Karpas-422 (cell line): ENCODE measurements at regions not wholly inside any gene's neighbourhood (a gene's known extent, or its start where the extent isn't known, plus 50 kb on each side); places are given as distances from the start of the nearest gene placed in this dataset. TPM values are rescaled to one million over a fixed set of nuclear protein-coding genes. Genes with fewer than 3 reads are reported as not detected.

Experiments used
- DNase-seq: peaks from one replicate; pipeline ENCODE4 v3.0.0-alpha.2; 2015
- H2AFZ ChIP-seq: fragments of 200-600 bp; sonication (generic); 2 replicates; pipeline ENCODE4 v1.6.1; 2014; ENCODE audit warnings: antibody characterized with exemption, low read length, mixed read lengths
- H3K27ac ChIP-seq: fragments of 200-600 bp; sonication (generic); 2 replicates; pipeline ENCODE4 v1.5.1; 2014; ENCODE audit warnings: mild to moderate bottlenecking, low read length, moderate library complexity
- H3K27me3 ChIP-seq: fragments of 200-600 bp; sonication (generic); 2 replicates; pipeline ENCODE4 v1.6.1; 2014; ENCODE audit warnings: low read length, mixed read lengths
- H3K36me3 ChIP-seq: fragments of 200-600 bp; sonication (generic); 2 replicates; pipeline ENCODE4 v1.6.1; 2014; ENCODE audit warnings: low read length, mixed read lengths; ENCODE audit not compliant: insufficient read depth
- H3K4me1 ChIP-seq: fragments of 200-600 bp; sonication (generic); 2 replicates; pipeline ENCODE4 v1.6.1; 2014; ENCODE audit warnings: mild to moderate bottlenecking, low read length, mixed read lengths
- H3K4me2 ChIP-seq: fragments of 200-600 bp; sonication (generic); 2 replicates; pipeline ENCODE4 v1.6.1; 2014; ENCODE audit warnings: low read length, low read depth, mild to moderate bottlenecking; ENCODE audit not compliant: poor library complexity, severe bottlenecking
- H3K4me3 ChIP-seq: fragments of 200-600 bp; sonication (generic); 2 replicates; pipeline ENCODE4 v1.5.1; 2014; ENCODE audit warnings: mild to moderate bottlenecking, antibody characterized with exemption, low read length, mixed read lengths
- H3K79me2 ChIP-seq: fragments of 200-600 bp; sonication (generic); 2 replicates; pipeline ENCODE4 v1.6.1; 2014; ENCODE audit warnings: mild to moderate bottlenecking, low read length, mixed read lengths
- H3K9ac ChIP-seq: fragments of 200-600 bp; sonication (generic); 2 replicates; pipeline ENCODE4 v1.6.0; 2014; ENCODE audit warnings: low read length
- H3K9me2 ChIP-seq: fragments of 200-600 bp; sonication (generic), shearing (Covaris generic); replicated peaks from 2 replicates; pipeline ENCODE4 v1.6.0; 2014; ENCODE audit warnings: mild to moderate bottlenecking, low read length, moderate library complexity; ENCODE audit not compliant: insufficient read depth
- H3K9me3 ChIP-seq: fragments of 300-700, 200-600 bp; sonication (generic); 2 replicates; pipeline ENCODE4 v1.6.1; 2014; ENCODE audit warnings: low read length, mixed read lengths
- H4K20me1 ChIP-seq: fragments of 200-600 bp; sonication (generic); 2 replicates; pipeline ENCODE4 v1.6.1; 2014; ENCODE audit warnings: mild to moderate bottlenecking, antibody characterized with exemption, low read length, low read depth; ENCODE audit not compliant: insufficient read depth
- small RNA-seq: library from RNA; depleted of rRNA; stranded (forward); fragments of <200 nt; gene quantifications from one replicate; pipeline ENCODE3, GENCODE V24; 2014

DNA sequence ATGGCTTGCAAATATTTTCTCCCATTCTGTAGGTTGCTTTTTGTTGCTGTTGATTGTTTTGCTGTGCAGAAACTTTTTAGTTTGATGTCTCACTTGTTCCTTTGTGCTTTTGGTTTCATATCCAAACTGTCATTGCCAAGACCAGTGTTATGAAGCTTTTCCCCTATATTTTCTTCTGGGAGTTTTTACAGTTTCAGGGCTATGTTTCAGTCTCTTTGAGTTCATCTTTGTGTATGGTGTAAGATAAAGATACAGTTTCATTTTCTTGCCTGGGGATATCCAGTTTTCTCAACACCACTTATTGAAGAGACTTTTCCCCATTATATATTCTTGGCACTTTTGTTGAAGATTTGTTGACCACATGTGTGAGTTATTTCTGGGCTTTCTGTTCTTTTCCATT, 139.9 kb downstream of the MRPL57 start:
- Histone ChIP-seq H3K9me3 (no peaks in the 10 kb centered on the region), H3K27ac (no peak overlapping the region), H3K4me2 (no peak overlapping the region), H3K4me3 (no peak overlapping the region), H2AFZ (no peak overlapping the region), H4K20me1 (no peaks in the 10 kb centered on the region), H3K9me2 (no peaks in the 10 kb centered on the region), H3K36me3 (no peaks in the 10 kb centered on the region), H3K4me1 (no peaks in the 10 kb centered on the region), H3K27me3 (no peaks in the 10 kb centered on the region), H3K9ac (no peak overlapping the region), H3K79me2 (peaks cover 31% of the 10 kb centered on the region)
- DNase-seq = no peak

DNA sequence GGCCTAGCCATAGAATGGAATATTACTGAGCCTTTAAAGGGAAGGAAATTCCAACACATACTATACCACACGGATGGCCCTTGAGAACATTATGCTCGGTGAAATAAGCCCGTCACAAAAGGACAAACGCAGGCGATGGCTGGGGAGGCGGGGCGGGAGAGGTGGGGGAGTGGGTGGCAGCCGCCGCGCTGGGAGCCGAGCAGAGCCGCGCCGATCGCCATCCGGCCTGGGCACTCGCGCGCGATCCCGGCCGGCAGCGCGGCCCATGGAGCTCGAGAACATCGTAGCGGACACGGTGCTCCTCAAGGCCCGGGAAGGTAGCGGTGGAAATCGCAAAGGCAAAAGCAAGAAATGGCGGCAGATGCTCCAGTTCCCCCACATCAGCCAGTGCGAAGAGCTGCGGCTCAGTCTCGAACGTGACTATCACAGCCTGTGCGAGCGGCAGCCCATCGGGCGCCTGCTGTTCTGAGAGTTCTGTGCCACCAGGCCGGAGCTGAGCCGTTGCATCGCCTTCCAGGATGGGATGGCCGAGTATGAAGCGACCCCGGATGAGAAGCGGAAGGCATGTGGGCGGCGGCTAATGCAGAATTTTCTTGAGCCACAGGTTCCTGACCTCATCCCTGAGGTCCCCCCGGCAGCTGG, 140.1 kb downstream of the ZDHHC20 start:
- no peak overlapping the region for H3K4me2 ChIP-seq
- no peak overlapping the region for H2AFZ ChIP-seq
- DNase-seq = no peak
- no peaks in the 10 kb centered on the region for H3K9me3 ChIP-seq
- H3K79me2 ChIP-seq = peaks cover 31% of the 10 kb centered on the region
- no peaks in the 10 kb centered on the region for H4K20me1 ChIP-seq
- H3K9me2 ChIP-seq = no peaks in the 10 kb centered on the region
- no peaks in the 10 kb centered on the region for H3K36me3 ChIP-seq
- no peak overlapping the region for H3K9ac ChIP-seq
- no peaks in the 10 kb centered on the region for H3K27me3 ChIP-seq
- no peaks in the 10 kb centered on the region for H3K4me1 ChIP-seq
- no peak overlapping the region for H3K27ac ChIP-seq
- no peak overlapping the region for H3K4me3 ChIP-seq

DNA sequence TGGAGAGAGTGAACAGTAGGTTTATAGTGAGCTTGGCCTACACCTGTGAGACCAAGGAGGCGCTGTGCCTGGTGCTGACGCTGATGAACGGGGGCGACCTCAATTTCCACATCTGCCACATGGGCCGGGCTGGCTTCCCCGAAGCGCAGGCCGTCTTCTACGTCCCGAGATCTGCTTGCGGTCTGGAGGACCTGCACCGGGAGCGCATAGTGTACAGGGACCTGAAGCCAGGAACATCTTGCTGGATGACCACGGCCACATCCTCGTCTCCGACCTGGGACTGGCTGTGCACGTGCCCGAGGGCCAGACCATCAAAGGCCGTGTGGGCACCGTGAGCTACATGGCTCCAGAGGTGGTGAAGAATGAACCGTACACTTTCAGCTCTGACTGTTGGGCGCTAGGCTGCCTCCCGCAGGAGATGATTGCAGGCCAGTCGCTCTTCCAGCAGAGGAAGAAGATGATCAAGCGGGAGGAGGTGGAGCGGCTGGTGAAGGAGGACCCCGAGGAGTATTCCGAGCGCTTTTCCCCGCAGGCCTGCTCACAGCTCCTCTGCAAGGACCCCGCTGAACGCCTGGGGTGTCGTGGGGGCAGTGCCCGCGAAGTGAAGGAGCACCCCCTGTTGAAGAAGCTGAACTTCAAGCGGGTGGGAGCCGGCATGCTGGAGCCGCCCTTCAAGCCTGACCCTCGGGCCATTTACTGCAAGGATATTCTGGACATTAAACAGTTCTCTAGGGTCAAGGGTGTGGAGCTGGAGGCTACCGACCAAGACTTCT, 139.0 kb downstream of the ZDHHC20 start:
- Histone ChIP-seq H2AFZ (no peak overlapping the region), H3K4me1 (peaks cover 3% of the 10 kb centered on the region; the same call in 1 of the 2 replicates), H3K9ac (no peak overlapping the region), H3K9me3 (no peaks in the 10 kb centered on the region), H3K9me2 (no peaks in the 10 kb centered on the region), H3K27me3 (no peaks in the 10 kb centered on the region), H3K4me3 (no peak overlapping the region), H3K4me2 (no peak overlapping the region), H4K20me1 (no peaks in the 10 kb centered on the region), H3K36me3 (no peaks in the 10 kb centered on the region), H3K79me2 (peaks cover 31% of the 10 kb centered on the region), H3K27ac (no peak overlapping the region)
- no peak for DNase-seq

DNA sequence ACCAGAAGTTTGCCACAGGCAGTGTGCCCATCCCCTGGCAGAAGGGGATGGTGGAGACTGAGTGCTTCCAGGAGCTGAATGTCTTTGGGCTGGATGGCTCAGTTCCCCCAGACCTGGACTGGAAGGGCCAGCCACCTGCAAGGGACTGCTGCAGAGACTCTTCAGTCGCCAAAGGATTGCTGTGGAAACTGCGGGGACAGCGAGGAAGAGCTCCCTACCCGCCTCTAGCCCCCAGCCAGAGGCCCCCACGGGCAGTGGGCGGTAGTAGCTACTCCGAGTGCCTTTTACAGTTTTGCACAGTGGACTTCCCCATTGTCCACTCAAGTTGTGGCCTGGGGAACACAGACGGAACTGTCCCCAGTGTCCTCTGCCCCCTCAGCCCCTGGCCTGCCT, 138.5 kb downstream of the ZDHHC20 start:
- no peak overlapping the region for H3K4me3 ChIP-seq
- no peaks in the 10 kb centered on the region for H3K9me3 ChIP-seq
- no peaks in the 10 kb centered on the region for H3K27me3 ChIP-seq
- H3K27ac ChIP-seq = no peak overlapping the region
- no peak for DNase-seq
- H3K9me2 ChIP-seq = no peaks in the 10 kb centered on the region
- no peak overlapping the region for H2AFZ ChIP-seq
- H3K9ac ChIP-seq = no peak overlapping the region
- H3K36me3 ChIP-seq = no peaks in the 10 kb centered on the region
- H3K4me2 ChIP-seq = no peak overlapping the region
- H3K4me1 ChIP-seq = peaks cover 3% of the 10 kb centered on the region; the same call in 1 of the 2 replicates
- H4K20me1 ChIP-seq = no peaks in the 10 kb centered on the region
- H3K79me2 ChIP-seq = peaks cover 27% of the 10 kb centered on the region

DNA sequence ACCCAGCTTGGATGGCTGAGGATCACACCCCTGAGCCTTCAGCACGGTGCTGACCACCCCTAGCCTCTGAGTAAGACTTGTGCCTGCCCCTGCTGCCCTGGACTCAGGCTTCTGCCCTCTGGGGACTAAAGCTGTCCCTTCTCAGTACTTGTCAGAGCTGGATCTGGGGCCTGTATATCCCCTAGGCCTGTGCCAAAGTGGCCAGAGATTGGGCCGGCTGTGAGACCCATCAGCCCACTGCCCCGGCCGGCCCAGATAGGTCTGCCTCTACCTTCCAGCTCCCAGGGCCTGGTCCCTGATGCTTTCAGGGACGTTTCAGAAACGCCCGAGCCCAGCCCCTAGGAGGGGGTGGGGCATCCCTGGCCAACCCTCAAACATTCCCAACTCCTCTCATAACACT, 137.8 kb downstream of the ZDHHC20 start:
- H3K4me1 ChIP-seq = peaks cover 3% of the 10 kb centered on the region; the same call in 1 of the 2 replicates
- H3K9ac ChIP-seq = no peak overlapping the region
- no peak overlapping the region for H3K27ac ChIP-seq
- H3K4me3 ChIP-seq = no peak overlapping the region
- no peak overlapping the region for H3K4me2 ChIP-seq
- no peaks in the 10 kb centered on the region for H3K36me3 ChIP-seq
- H3K79me2 ChIP-seq = peaks cover 21% of the 10 kb centered on the region
- H3K9me2 ChIP-seq = no peaks in the 10 kb centered on the region
- H2AFZ ChIP-seq = no peak overlapping the region
- H3K27me3 ChIP-seq = no peaks in the 10 kb centered on the region
- DNase-seq = no peak
- H3K9me3 ChIP-seq = no peaks in the 10 kb centered on the region
- H4K20me1 ChIP-seq = no peaks in the 10 kb centered on the region

DNA sequence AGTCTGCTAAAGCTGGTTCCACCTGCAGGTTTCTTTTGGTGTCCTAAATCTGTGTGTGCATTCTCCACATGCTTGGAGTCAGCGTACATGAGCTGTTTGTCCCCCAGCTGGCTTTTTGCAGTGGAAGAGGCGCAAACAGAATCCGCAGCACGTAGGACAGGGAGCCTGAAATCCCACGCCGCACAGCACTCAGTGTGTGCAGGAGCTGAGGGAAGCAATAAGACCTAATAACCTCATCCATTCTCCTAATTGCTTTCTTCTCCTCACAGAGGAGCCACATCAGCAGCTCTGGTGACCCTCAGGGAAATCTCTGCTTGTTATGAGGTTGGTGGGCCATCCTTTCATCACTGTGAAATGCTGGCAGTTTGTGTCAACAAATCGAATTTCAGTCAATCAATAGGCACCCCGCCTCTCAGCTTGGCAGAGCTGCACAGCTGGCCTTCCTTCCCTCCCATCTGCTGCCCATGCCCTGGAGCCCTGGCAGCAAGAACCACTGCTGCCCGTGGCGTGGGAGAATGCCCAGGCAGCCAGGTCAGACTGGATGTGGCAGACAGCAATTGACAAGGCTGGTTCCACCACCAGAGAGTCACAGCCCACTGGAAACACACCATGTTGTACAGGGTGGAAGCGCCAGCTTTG, 136.7 kb downstream of the ZDHHC20 start:
- H4K20me1 ChIP-seq = no peaks in the 10 kb centered on the region
- no peak overlapping the region for H2AFZ ChIP-seq
- no peak overlapping the region for H3K27ac ChIP-seq
- H3K9ac ChIP-seq = no peak overlapping the region
- H3K9me3 ChIP-seq = no peaks in the 10 kb centered on the region
- no peaks in the 10 kb centered on the region for H3K9me2 ChIP-seq
- H3K4me2 ChIP-seq = no peak overlapping the region
- no peaks in the 10 kb centered on the region for H3K36me3 ChIP-seq
- H3K79me2 ChIP-seq = peaks cover 10% of the 10 kb centered on the region
- H3K27me3 ChIP-seq = no peaks in the 10 kb centered on the region
- peaks cover 3% of the 10 kb centered on the region; the same call in 1 of the 2 replicates for H3K4me1 ChIP-seq
- DNase-seq = no peak
- no peak overlapping the region for H3K4me3 ChIP-seq

Small RNAs in the stretch of these regions (small RNA-seq; reads per million reads assigned to genes)
- not detected for gene AL158032.2
